ENCODE measurements at regions not wholly inside any gene's neighbourhood (a gene's known extent, or its start where the extent isn't known, plus 50 kb on each side); places are given as distances from the start of the nearest gene placed in this dataset.

- Histone ChIP-seq H3K36me3 (ENCODE audit: control insufficient read depth in 2 of 2, insufficient read depth in 2 of 2, low read length in 1 of 2) (no peaks in the 10 kb centered on the region), H3K9ac (ENCODE audit: control insufficient read depth, insufficient read depth, low read length) (no peak overlapping the region), H3K4me1 (ENCODE audit: control insufficient read depth, insufficient read depth, low read length) (no peaks in the 10 kb centered on the region), H3K27me3 (replicated peaks in 1 of 2; ENCODE audit: control insufficient read depth in 2 of 2, insufficient read depth in 2 of 2, low read length in 1 of 2) (no peaks in the 10 kb centered on the region), H2AFZ (ENCODE audit: control insufficient read depth, low read depth, low read length) (no peak overlapping the region), H3K9me3 (replicated peaks; ENCODE audit: control insufficient read depth, insufficient read depth, low read length) (no peaks in the 10 kb centered on the region), H3K27ac (ENCODE audit: control insufficient read depth, insufficient read depth) (no peak overlapping the region), H3K4me3 (no peak overlapping the region), H3K79me2 (ENCODE audit: control insufficient read depth, insufficient read depth, low read length) (no peaks in the 10 kb centered on the region), H4K20me1 (ENCODE audit: control insufficient read depth, insufficient read depth) (no peaks in the 10 kb centered on the region), H3K4me2 (ENCODE audit: control insufficient read depth, insufficient read depth) (no peak overlapping the region)
- ATAC-seq (no peak), DNase-seq (ENCODE audit: low read depth, low spot score) (no peak), FAIRE-seq (no peak)
- CTCF ChIA-PET, result interaction anchor here (2.2 kb wide), 1 partner anchor 109 kb away, joined by 6 read pairs; no protein-coding TSS in a partner anchor
- 4% methylated on average over 3 of the region's 3 CpGs for WGBS (ENCODE audit: insufficient coverage, insufficient replicate concordance, low lambda C conversion rate, missing lambda C conversion rate)
- SMC1A ChIA-PET (ENCODE audit: uncharacterized antibody, unreplicated experiment), result interaction anchor here (0.9 kb wide), 1 partner anchor 85 kb away, joined by 3 read pairs; no protein-coding TSS in a partner anchor
- POLR2A ChIA-PET, result no interaction called here
- no TSS peak for BruUV-seq (replicated peaks)
- in situ Hi-C loops (cut with MboI), result no loop called here
- RAD21 ChIA-PET (ENCODE audit: unreplicated experiment), result no interaction called here
- intact Hi-C loops (cut with micrococcal nuclease; ENCODE audit: unreplicated experiment), result no loop called here
- TF ChIP-seq SUPT20H (IDR thresholded peaks at IDR 0.05; ENCODE audit: borderline replicate concordance, control insufficient read depth, low read depth, low read length) (no peak), ZBED1 (IDR thresholded peaks at IDR 0.05; ENCODE audit: borderline replicate concordance) (no peak), YBX1 (IDR thresholded peaks at IDR 0.05) (no peak), STAT3 (IDR thresholded peaks at IDR 0.05; ENCODE audit: low read depth, low read length) (no peak), ASH2L (IDR thresholded peaks at IDR 0.05; ENCODE audit: borderline replicate concordance, low read depth) (no peak), E2F8 (IDR thresholded peaks at IDR 0.05; ENCODE audit: low read depth, partially characterized antibody) (no peak), SREBF1 (IDR thresholded peaks at IDR 0.05; ENCODE audit: low read length) (no peak), PBX3 (IDR thresholded peaks at IDR 0.05; ENCODE audit: insufficient replicate concordance, low read depth, low read length) (no peak), MTA3 (IDR thresholded peaks at IDR 0.05; ENCODE audit: borderline replicate concordance, low read length) (no peak), ZBTB4 (CRISPR knock-in tag; IDR thresholded peaks at IDR 0.05) (no peak), BCL11A (IDR thresholded peaks at IDR 0.05; ENCODE audit: low read depth, low read length) (no peak), CEBPZ (IDR thresholded peaks at IDR 0.05; ENCODE audit: low read depth, low read length) (no peak)
Measured at GRCh38 chr2:193475038-193475437, 1280.3 kb upstream of the TMEFF2 start.

All from GM12878 (cell line).